Kidney (tissue), 13 donors: ENCODE measurements at regions not wholly inside any gene's neighbourhood (a gene's known extent, or its start where the extent isn't known, plus 50 kb on each side); places are given as distances from the start of the nearest gene placed in this dataset.

ENCODE experiments used
- DNase-seq, 5 donors: peaks; one replicate each; pipeline ENCODE4 v3.0.0-alpha.2; 2013 to 2020
- FAIRE-seq: peaks from 2 replicates; lab custom pipeline; 2012; peaks lifted over from hg19 to GRCh38; lab: Jason Lieb, UNC
- H3K27ac ChIP-seq, 2 donors: one replicate each; pipeline ENCODE4 v1.7.0; 2013; ENCODE audit warnings: low read depth in 2 of 2, low read length in 2 of 2, inconsistent platforms in 1 of 2
- H3K27me3 ChIP-seq: one replicate; pipeline ENCODE4 v1.7.1; 2013; ENCODE audit warnings: low read length, inconsistent platforms; ENCODE audit not compliant: control insufficient read depth, insufficient read depth
- H3K36me3 ChIP-seq, 3 donors: one replicate each; pipeline versions ENCODE4 v1.7.0 to v1.7.1; 2013; ENCODE audit warnings: low read length in 3 of 3, control low read depth in 1 of 3, inconsistent platforms in 1 of 3; ENCODE audit not compliant: insufficient read depth in 3 of 3, control insufficient read depth in 2 of 3
- H3K4me1 ChIP-seq, 3 donors: one replicate each; pipeline versions ENCODE4 v1.7.0 to v1.7.1; 2013; ENCODE audit warnings: low read length in 3 of 3, inconsistent platforms in 1 of 3, low read depth in 1 of 3; ENCODE audit not compliant: control insufficient read depth in 2 of 3, insufficient read depth in 2 of 3
- H3K4me3 ChIP-seq, 3 donors: one replicate each; pipeline versions ENCODE4 v1.7.0 to v1.8.1; 2013; ENCODE audit warnings: low read length in 3 of 3, control low read depth in 1 of 3, inconsistent platforms in 1 of 3
- H3K9ac ChIP-seq, 3 donors: one replicate each; pipeline versions ENCODE4 v1.7.0 to v1.7.1; 2013; ENCODE audit warnings: low read length in 3 of 3, control low read depth in 1 of 3, inconsistent platforms in 1 of 3
- H3K9me3 ChIP-seq, 3 donors: one replicate each; pipeline versions ENCODE4 v1.7.0 to v1.7.1; 2013; ENCODE audit warnings: low read length in 3 of 3, control low read depth in 1 of 3, inconsistent platforms in 1 of 3; ENCODE audit not compliant: control insufficient read depth in 2 of 3, insufficient read depth in 1 of 3
- CTCF ChIP-seq: IDR thresholded peaks from 3 replicates; pipeline ENCODE4 v1.5.1; 2012; ENCODE audit warnings: mild to moderate bottlenecking, moderate library complexity, borderline replicate concordance; ENCODE audit not compliant: insufficient read depth; ENCODE audit errors: extremely low read depth
- intact Hi-C: fragments of 100-400 bp; cut with DNase I; formaldehyde crosslinking; loops from one replicate; pipeline ENCODE4 v1.11.1; 2022
- donor health status: control.
- donor health status: control.
- donor health status: control.
- donor health status: control.
- donor health status: control.
- donor health status: DM: yes; HTN: yes; CAD: no.
- donor health status: Normal renal cell carcinoma (clear cell type).

- no peak for TF ChIP-seq CTCF
- intact Hi-C loops: no loop called here
Observed at GRCh38 chr16:66260522-66261254, 105.8 kb upstream of the CDH5 start.

GRCh38 chr16:66258916-66259845 is 107.3 kb upstream of the CDH5 start:
- no peaks in the 10 kb centered on the region for H3K9me3 ChIP-seq
- H3K27me3 ChIP-seq: no peaks in the 10 kb centered on the region
- peak in 1 of 5 donors; percentile 31 for DNase-seq
- intact Hi-C loops: no loop called here
- TF ChIP-seq CTCF: no peak
- no peak for FAIRE-seq
- no peak overlapping the region for H3K27ac ChIP-seq
- no peak overlapping the region for H3K4me3 ChIP-seq
- no peak overlapping the region for H3K9ac ChIP-seq
- no peaks in the 10 kb centered on the region for H3K36me3 ChIP-seq
- H3K4me1 ChIP-seq: no peaks in the 10 kb centered on the region

More at GRCh38 chr16:66260522-66261254, 105.8 kb upstream of the CDH5 start:
- Histone ChIP-seq H3K27me3 (no peaks in the 10 kb centered on the region), H3K36me3 (no peaks in the 10 kb centered on the region), H3K27ac (no peak overlapping the region), H3K4me1 (no peaks in the 10 kb centered on the region), H3K9ac (no peak overlapping the region), H3K9me3 (no peaks in the 10 kb centered on the region), H3K4me3 (no peak overlapping the region)
- DNase-seq: no peak
- no peak for FAIRE-seq

GRCh38 chr16:66256919-66257318 is 109.6 kb upstream of the CDH5 start:
- no peaks in the 10 kb centered on the region for H3K9me3 ChIP-seq
- intact Hi-C loops: no loop called here
- DNase-seq (peak in 1 of 5 donors; percentile 16), FAIRE-seq (no peak)
- no peaks in the 10 kb centered on the region for H3K4me1 ChIP-seq
- H3K27me3 ChIP-seq: no peaks in the 10 kb centered on the region
- TF ChIP-seq CTCF: no peak
- H3K9ac ChIP-seq: no peak overlapping the region
- no peak overlapping the region for H3K4me3 ChIP-seq
- no peak overlapping the region for H3K27ac ChIP-seq
- H3K36me3 ChIP-seq: no peaks in the 10 kb centered on the region
